Keratinocyte (primary cell): ENCODE measurements at regions not wholly inside any gene's neighbourhood (a gene's known extent, or its start where the extent isn't known, plus 50 kb on each side); places are given as distances from the start of the nearest gene placed in this dataset.

Experiments
- EZH2 ChIP-seq: IDR thresholded peaks from one replicate; pipeline ENCODE4 v1.6.1; 2012; ENCODE audit warnings: inconsistent platforms, mild to moderate bottlenecking, low read length, moderate library complexity
- TF ChIP-seq, protein P1 (sequence below), 3 experiments: IDR thresholded peaks in 1 of 3; conservative IDR thresholded peaks in 1 of 3; optimal IDR thresholded peaks in 1 of 3; 2 replicates in 2 of 3; 3 replicates in 1 of 3; pipeline versions ENCODE3 to v1.5.1; 2011; ENCODE audit warnings: low read length in 3 of 3, mild to moderate bottlenecking in 3 of 3, moderate library complexity in 2 of 3, control low read depth in 1 of 3, inconsistent platforms in 1 of 3; ENCODE audit not compliant: insufficient read depth in 2 of 3; ENCODE audit errors: extremely low read depth in 1 of 3

DNA sequence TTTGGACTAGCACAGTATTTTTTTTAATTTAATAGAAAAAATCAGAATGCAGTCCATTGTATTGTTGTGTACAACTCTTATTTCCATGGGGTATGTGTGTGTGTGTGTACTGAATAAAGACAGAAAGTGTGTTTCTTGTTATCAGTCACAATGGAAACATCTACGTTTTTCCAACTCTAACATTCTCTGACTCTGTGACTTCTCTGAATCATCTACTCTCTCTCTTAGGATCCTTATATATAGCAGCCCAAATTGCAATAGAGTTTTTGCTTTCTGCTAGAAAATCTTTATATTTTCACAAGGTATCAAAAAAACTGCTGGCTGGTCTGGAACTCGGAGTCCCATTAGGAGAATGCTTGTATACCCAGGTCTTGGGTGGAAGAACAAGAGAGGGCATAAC, 138.9 kb upstream of the ARID2 start:
- TF ChIP-seq EZH2: no peak
- TF ChIP-seq, protein P1, sequence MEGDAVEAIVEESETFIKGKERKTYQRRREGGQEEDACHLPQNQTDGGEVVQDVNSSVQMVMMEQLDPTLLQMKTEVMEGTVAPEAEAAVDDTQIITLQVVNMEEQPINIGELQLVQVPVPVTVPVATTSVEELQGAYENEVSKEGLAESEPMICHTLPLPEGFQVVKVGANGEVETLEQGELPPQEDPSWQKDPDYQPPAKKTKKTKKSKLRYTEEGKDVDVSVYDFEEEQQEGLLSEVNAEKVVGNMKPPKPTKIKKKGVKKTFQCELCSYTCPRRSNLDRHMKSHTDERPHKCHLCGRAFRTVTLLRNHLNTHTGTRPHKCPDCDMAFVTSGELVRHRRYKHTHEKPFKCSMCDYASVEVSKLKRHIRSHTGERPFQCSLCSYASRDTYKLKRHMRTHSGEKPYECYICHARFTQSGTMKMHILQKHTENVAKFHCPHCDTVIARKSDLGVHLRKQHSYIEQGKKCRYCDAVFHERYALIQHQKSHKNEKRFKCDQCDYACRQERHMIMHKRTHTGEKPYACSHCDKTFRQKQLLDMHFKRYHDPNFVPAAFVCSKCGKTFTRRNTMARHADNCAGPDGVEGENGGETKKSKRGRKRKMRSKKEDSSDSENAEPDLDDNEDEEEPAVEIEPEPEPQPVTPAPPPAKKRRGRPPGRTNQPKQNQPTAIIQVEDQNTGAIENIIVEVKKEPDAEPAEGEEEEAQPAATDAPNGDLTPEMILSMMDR (optimal IDR thresholded peaks at IDR 0.05 in 1 of 3, IDR thresholded peaks at IDR 0.05 in 1 of 3, conservative IDR thresholded peaks at IDR 0.05 in 1 of 3; ENCODE audit: extremely low read depth in 1 of 3, insufficient read depth in 2 of 3, low read length in 3 of 3): no peak
